ENCODE measurements at regions not wholly inside any gene's neighbourhood (a gene's known extent, or its start where the extent isn't known, plus 50 kb on each side); places are given as distances from the start of the nearest gene placed in this dataset.

- TF ChIP-seq CTCF (IDR thresholded peaks at IDR 0.05; ENCODE audit: insufficient read depth, low read length) = no peak
- no peak for TF ChIP-seq POLR2AphosphoS5 (IDR thresholded peaks at IDR 0.05; ENCODE audit: low read depth)
Observed at GRCh38 chr2:94769733-94770132, 101.5 kb upstream of the TEKT4 start.
